ENCODE measurements at regions not wholly inside any gene's neighbourhood (a gene's known extent, or its start where the extent isn't known, plus 50 kb on each side); places are given as distances from the start of the nearest gene placed in this dataset.

DNA sequence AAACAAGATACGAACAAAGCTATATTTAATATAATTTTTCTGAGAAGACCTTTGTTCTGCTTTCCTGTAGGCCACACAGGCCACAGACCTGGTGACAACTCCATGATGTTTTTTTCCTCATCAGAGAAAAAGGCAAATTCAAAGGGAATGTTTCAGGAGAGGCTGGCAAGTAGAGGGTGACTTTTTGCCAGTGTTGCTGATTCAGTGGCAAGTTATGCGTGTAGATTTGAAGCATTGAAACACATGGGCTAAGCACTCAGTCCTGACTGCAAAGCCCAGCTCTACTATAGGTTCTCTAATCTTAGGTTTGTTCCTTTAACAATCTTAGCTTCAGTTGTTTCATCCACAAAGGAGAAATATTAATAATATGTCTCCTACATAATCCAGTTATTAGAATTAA is 499.8 kb downstream of the SUCLG1 start:
- TF ChIP-seq, protein P1, sequence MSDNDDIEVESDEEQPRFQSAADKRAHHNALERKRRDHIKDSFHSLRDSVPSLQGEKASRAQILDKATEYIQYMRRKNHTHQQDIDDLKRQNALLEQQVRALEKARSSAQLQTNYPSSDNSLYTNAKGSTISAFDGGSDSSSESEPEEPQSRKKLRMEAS (IDR thresholded peaks at IDR 0.05), result no peak
- TF ChIP-seq CEBPB (IDR thresholded peaks at IDR 0.05), result no peak
- TF ChIP-seq, protein P2, sequence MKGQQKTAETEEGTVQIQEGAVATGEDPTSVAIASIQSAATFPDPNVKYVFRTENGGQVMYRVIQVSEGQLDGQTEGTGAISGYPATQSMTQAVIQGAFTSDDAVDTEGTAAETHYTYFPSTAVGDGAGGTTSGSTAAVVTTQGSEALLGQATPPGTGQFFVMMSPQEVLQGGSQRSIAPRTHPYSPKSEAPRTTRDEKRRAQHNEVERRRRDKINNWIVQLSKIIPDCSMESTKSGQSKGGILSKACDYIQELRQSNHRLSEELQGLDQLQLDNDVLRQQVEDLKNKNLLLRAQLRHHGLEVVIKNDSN (IDR thresholded peaks at IDR 0.05), result no peak
- TF ChIP-seq TAF1 (IDR thresholded peaks at IDR 0.05; ENCODE audit: low read depth), result no peak
- TF ChIP-seq NFIC (IDR thresholded peaks at IDR 0.05), result no peak
- TF ChIP-seq EP300 (IDR thresholded peaks at IDR 0.05; ENCODE audit: borderline replicate concordance), result no peak
- no peak for TF ChIP-seq CREB1 (IDR thresholded peaks at IDR 0.05; ENCODE audit: low read depth)
